Neural crest cell (in vitro differentiated cells): ENCODE measurements at regions not wholly inside any gene's neighbourhood (a gene's known extent, or its start where the extent isn't known, plus 50 kb on each side); places are given as distances from the start of the nearest gene placed in this dataset.

Source experiments
- DNase-seq: peaks from one replicate; pipeline ENCODE4 v3.0.0; 2021; ENCODE audit warnings: low read depth, mixed read lengths, low spot score
- H3K27ac Mint-ChIP-seq: one replicate; pipeline ENCODE4 v1.8.0; 2021; ENCODE audit warnings: mild to moderate bottlenecking, mixed read lengths; ENCODE audit not compliant: unreplicated experiment
- H3K27me3 Mint-ChIP-seq: 2 replicates; pipeline ENCODE4 v1.8.0; 2021; ENCODE audit warnings: low read depth, mild to moderate bottlenecking, mixed read lengths
- H3K36me3 Mint-ChIP-seq: 2 replicates; pipeline ENCODE4 v1.8.0; 2021; ENCODE audit warnings: low read depth, mild to moderate bottlenecking, mixed read lengths
- H3K4me1 Mint-ChIP-seq: 2 replicates; pipeline ENCODE4 v1.8.0; 2021; ENCODE audit warnings: mixed read lengths
- H3K4me3 Mint-ChIP-seq: one replicate; pipeline ENCODE4 v1.8.0; 2021; ENCODE audit warnings: mild to moderate bottlenecking, mixed read lengths
- H3K9me3 Mint-ChIP-seq: 2 replicates; pipeline ENCODE4 v1.8.0; 2021; ENCODE audit warnings: mixed read lengths
- TF ChIP-seq, protein P1 (sequence below): fragments of 200-600 bp; sonication (generic); conservative IDR thresholded peaks from 2 replicates; pipeline ENCODE4 v1.5.0; 2021; ENCODE audit warnings: antibody characterized with exemption, mild to moderate bottlenecking

- peaks cover 5% of the 10 kb centered on the region for H3K36me3 Mint-ChIP-seq
- DNase-seq: no peak
- TF ChIP-seq, protein P1, sequence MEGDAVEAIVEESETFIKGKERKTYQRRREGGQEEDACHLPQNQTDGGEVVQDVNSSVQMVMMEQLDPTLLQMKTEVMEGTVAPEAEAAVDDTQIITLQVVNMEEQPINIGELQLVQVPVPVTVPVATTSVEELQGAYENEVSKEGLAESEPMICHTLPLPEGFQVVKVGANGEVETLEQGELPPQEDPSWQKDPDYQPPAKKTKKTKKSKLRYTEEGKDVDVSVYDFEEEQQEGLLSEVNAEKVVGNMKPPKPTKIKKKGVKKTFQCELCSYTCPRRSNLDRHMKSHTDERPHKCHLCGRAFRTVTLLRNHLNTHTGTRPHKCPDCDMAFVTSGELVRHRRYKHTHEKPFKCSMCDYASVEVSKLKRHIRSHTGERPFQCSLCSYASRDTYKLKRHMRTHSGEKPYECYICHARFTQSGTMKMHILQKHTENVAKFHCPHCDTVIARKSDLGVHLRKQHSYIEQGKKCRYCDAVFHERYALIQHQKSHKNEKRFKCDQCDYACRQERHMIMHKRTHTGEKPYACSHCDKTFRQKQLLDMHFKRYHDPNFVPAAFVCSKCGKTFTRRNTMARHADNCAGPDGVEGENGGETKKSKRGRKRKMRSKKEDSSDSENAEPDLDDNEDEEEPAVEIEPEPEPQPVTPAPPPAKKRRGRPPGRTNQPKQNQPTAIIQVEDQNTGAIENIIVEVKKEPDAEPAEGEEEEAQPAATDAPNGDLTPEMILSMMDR: no peak
- no peak overlapping the region for H3K4me3 Mint-ChIP-seq
- peaks cover 3% of the 10 kb centered on the region for H3K4me1 Mint-ChIP-seq
- H3K27ac Mint-ChIP-seq: no peak overlapping the region
- no peaks in the 10 kb centered on the region for H3K27me3 Mint-ChIP-seq
- no peaks in the 10 kb centered on the region for H3K9me3 Mint-ChIP-seq
Observed at GRCh38 chr6:21909321-21909720, 315.8 kb downstream of the SOX4 start.

DNA sequence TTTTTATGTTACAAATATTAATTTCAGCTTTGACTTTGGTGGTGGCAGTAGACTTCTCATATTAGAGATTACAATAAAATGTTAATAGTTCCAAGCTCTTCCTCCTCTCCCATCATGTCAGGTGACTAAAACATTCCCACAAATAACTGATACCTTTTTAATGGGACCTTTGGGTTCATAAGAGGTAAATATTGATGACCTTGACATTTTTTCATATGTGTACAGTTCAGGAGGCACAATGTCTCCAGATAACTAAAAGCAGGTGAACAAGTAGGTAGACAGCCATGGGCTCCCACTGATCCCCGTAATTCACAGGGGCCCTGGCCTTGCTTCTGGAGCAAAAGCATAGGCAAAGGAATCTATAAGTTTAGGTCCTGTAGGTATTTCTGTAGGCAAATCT is 317.7 kb downstream of the SOX4 start:
- TF ChIP-seq, protein P1: no peak
- H3K27ac Mint-ChIP-seq: no peak overlapping the region
- no peaks in the 10 kb centered on the region for H3K27me3 Mint-ChIP-seq
- H3K9me3 Mint-ChIP-seq: no peaks in the 10 kb centered on the region
- H3K4me1 Mint-ChIP-seq: peaks cover 13% of the 10 kb centered on the region
- H3K4me3 Mint-ChIP-seq: no peak overlapping the region
- no peak for DNase-seq
- H3K36me3 Mint-ChIP-seq: peaks cover 5% of the 10 kb centered on the region

- TF ChIP-seq, protein P1: no peak
- H3K4me3 Mint-ChIP-seq: no peak overlapping the region
- DNase-seq: no peak
- H3K27me3 Mint-ChIP-seq: no peaks in the 10 kb centered on the region
- H3K4me1 Mint-ChIP-seq: peaks cover 18% of the 10 kb centered on the region
- peaks cover 5% of the 10 kb centered on the region for H3K36me3 Mint-ChIP-seq
- no peak overlapping the region for H3K27ac Mint-ChIP-seq
- H3K9me3 Mint-ChIP-seq: no peaks in the 10 kb centered on the region
Observed at GRCh38 chr6:21912151-21912832, 318.7 kb downstream of the SOX4 start.

DNA sequence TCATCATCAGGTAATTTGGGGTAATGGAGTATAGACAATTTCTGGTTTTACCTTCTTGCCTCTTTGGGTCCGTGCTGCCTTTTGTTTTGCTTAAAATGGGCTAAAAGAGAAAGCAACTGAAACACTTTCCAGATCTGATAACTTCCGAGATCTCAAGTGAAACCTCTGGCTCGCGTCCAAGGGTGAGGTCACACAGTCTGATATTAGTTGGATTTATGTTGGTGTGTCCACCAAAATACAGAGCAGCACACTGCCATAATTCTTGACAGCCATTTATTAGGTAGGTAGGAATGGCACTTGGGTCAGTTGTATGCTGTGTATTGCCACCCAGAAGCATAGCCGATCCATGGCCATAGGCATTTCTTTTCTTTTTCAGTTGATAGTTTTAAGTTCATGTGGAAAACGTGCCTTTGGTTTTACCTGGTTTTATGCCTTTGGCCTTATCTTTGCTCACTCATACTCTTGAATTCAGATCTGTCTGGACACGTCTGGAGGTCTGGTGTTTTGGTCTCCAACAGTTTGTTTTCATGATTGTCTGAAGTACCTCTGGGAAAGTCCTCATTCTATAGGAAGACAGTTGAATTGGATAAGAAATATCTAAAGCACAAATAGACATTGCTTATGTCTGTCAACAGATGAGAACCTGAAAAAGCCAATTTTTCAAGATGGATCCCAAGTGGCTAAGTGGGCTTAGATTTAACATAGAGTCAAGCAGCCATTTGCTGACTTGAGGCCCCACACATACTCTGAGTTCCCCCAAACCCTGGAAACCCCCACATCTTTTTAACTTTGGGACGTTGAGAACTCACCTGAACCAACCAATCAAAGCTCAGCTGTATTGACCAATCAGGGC is 320.8 kb downstream of the SOX4 start:
- DNase-seq: no peak
- H3K27ac Mint-ChIP-seq: no peak overlapping the region
- H3K36me3 Mint-ChIP-seq: peaks cover 3% of the 10 kb centered on the region
- H3K4me3 Mint-ChIP-seq: no peak overlapping the region
- H3K4me1 Mint-ChIP-seq: peaks cover 21% of the 10 kb centered on the region
- H3K9me3 Mint-ChIP-seq: no peaks in the 10 kb centered on the region
- TF ChIP-seq, protein P1: no peak
- no peaks in the 10 kb centered on the region for H3K27me3 Mint-ChIP-seq

DNA sequence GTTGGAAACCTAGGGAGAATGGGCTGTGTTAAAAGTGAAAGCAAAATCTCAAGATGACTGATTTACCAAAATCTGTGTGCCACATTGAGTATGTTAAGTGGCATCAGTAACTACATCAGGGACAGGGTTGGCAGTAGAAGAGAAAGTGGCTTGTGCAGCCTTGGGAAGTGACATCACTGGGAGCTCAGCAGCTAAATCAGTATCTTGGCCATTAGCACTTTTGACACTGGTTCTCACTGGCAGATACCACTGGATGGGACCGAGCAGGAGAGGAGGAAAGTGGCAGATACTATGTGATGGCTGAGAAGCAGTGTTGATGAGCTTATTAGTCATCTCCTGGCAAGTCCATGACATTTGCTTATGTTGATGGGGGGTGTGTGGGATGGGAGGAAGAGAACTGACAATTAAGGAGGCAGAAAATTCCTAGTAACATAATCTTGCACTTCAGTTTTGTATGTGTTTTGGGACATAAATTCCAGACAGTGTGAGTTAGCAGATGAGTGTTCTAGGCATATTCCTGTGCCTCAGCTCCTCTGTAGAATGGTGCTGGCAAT is 322.2 kb downstream of the SOX4 start:
- Mint-ChIP-seq H3K4me3 (no peak overlapping the region), H3K27me3 (no peaks in the 10 kb centered on the region), H3K27ac (no peak overlapping the region), H3K9me3 (no peaks in the 10 kb centered on the region), H3K4me1 (peaks cover 21% of the 10 kb centered on the region), H3K36me3 (peaks cover 2% of the 10 kb centered on the region)
- DNase-seq: no peak
- TF ChIP-seq, protein P1: no peak
